A549 (cell line): ENCODE measurements at regions not wholly inside any gene's neighbourhood (a gene's known extent, or its start where the extent isn't known, plus 50 kb on each side); places are given as distances from the start of the nearest gene placed in this dataset.

ENCODE experiments used
- ATAC-seq, 2 experiments: fragments of 200-7000 bp in 1 of 2; fragments of >200 bp in 1 of 2; cut with Nextera tagmentation in 1 of 2; cut with Tn5 transposase in 1 of 2; 3 replicates each; pipeline versions ENCODE4 v1.8.0 to v1.9.1; 2018 to 2020; ENCODE audit warnings: mild to moderate bottlenecking in 1 of 2, moderate library complexity in 1 of 2
- CTCF ChIA-PET: fragments of 300-600 bp; sonication (Branson Sonifier 250); formaldehyde crosslinking; extraction: SDS; loops from one replicate; lab custom pipeline; 2021; ENCODE audit warnings: antibody characterized with exemption, inconsistent platforms; lab: Yijun Ruan, JAX
- POLR2A ChIA-PET: fragments of 350-600 bp; formaldehyde crosslinking; extraction: SDS; loops from one replicate; lab custom pipeline; 2021; ENCODE audit warnings: antibody characterized with exemption, inconsistent platforms; lab: Yijun Ruan, JAX
- DNase-seq, 2 experiments: peaks; one replicate each; pipeline versions ENCODE4 v3.0.0 to v3.0.0-alpha.2; 2011 to 2016; ENCODE audit warnings: low read depth in 1 of 2, low spot score in 1 of 2
- FAIRE-seq: peaks from 2 replicates; lab custom pipeline; 2011; peaks lifted over from hg19 to GRCh38; lab: Jason Lieb, UNC
- H3K27ac ChIP-seq, 2 experiments: fragments of >200 bp; sonication (Bioruptor Twin); formaldehyde crosslinking; 3 replicates each; pipeline ENCODE4 v1.5.1; 2016 to 2017
- H3K4me1 ChIP-seq: fragments of >200 bp; sonication (Bioruptor Twin); formaldehyde crosslinking; 3 replicates; pipeline ENCODE4 v1.6.1; 2016
- H3K4me2 ChIP-seq: fragments of >200 bp; sonication (Bioruptor Twin); formaldehyde crosslinking; 3 replicates; pipeline ENCODE4 v1.6.1; 2016
- H3K4me3 ChIP-seq: fragments of >200 bp; sonication (Bioruptor Twin); formaldehyde crosslinking; 3 replicates; pipeline ENCODE4 v1.5.1; 2016
- H3K9me3 ChIP-seq: fragments of >200 bp; sonication (Bioruptor Twin); formaldehyde crosslinking; 3 replicates; pipeline ENCODE4 v1.6.1; 2016
- CBX8 ChIP-seq: fragments of 200-600 bp; sonication (generic); IDR thresholded peaks from 2 replicates; pipeline ENCODE4 v1.6.1; 2016
- CEBPB ChIP-seq, 2 experiments: fragments of >200 bp in 1 of 2; sonication (Bioruptor Twin) in 1 of 2; formaldehyde crosslinking in 1 of 2; IDR thresholded peaks; 2 replicates each; pipeline ENCODE4 v1.6.1; 2012 to 2016
- EHF ChIP-seq: fragments of 250-450 bp; sonication (Bioruptor Pico); IDR thresholded peaks from 2 replicates; pipeline ENCODE4 v1.5.0; 2020; ENCODE audit warnings: mild to moderate bottlenecking
- FOSB ChIP-seq: fragments of 250-450 bp; sonication (Bioruptor Pico); IDR thresholded peaks from 2 replicates; pipeline ENCODE4 v1.5.0; 2020; ENCODE audit warnings: mild to moderate bottlenecking, moderate library complexity
- FOSL2 ChIP-seq, 2 experiments: fragments of 450-650 bp in 1 of 2; fragments of >200 bp in 1 of 2; sonication (Bioruptor Twin) in 1 of 2; formaldehyde crosslinking; IDR thresholded peaks; 2 replicates each; pipeline versions ENCODE4 v1.5.0 to v1.6.1; 2016 to 2020; ENCODE audit warnings: mild to moderate bottlenecking in 1 of 2, moderate library complexity in 1 of 2
- HOXB13 ChIP-seq: fragments of 250-450 bp; sonication (Bioruptor Pico); IDR thresholded peaks from 2 replicates; pipeline ENCODE4 v1.5.0; 2020; ENCODE audit warnings: low read depth, mild to moderate bottlenecking, moderate library complexity
- HOXB5 ChIP-seq: fragments of 250-450 bp; sonication (Bioruptor Pico); IDR thresholded peaks from 2 replicates; pipeline ENCODE4 v1.5.0; 2020; ENCODE audit warnings: mild to moderate bottlenecking, moderate library complexity
- JUN ChIP-seq, 2 experiments: fragments of >200 bp; sonication (Bioruptor Twin); formaldehyde crosslinking; IDR thresholded peaks; 2 replicates in 1 of 2; 3 replicates in 1 of 2; pipeline ENCODE4 v1.6.1; 2016 to 2017
- KDM5A ChIP-seq: fragments of 200-600 bp; sonication (generic); IDR thresholded peaks from 2 replicates; pipeline ENCODE4 v1.6.1; 2016; ENCODE audit warnings: antibody characterized with exemption, mild to moderate bottlenecking
- MYC ChIP-seq: IDR thresholded peaks from 2 replicates; pipeline ENCODE4 v1.6.1; 2012; ENCODE audit warnings: mild to moderate bottlenecking, inconsistent platforms, low read length, improper control_type of control experiment, borderline replicate concordance
- NFE2L2 ChIP-seq: fragments of 150-350 bp; conservative IDR thresholded peaks from 2 replicates; pipeline ENCODE4 v1.6.1; 2014; ENCODE audit warnings: low read length
- NR3C1 ChIP-seq: fragments of >200 bp; sonication (Bioruptor Twin); formaldehyde crosslinking; IDR thresholded peaks from 3 replicates; pipeline ENCODE4 v1.6.1; 2017
- PHF8 ChIP-seq: fragments of 200-600 bp; sonication (generic); IDR thresholded peaks from 2 replicates; pipeline ENCODE4 v1.6.1; 2016; ENCODE audit warnings: low read depth, mild to moderate bottlenecking, antibody characterized with exemption, moderate library complexity, borderline replicate concordance
- POLR2A ChIP-seq: IDR thresholded peaks from 2 replicates; pipeline ENCODE4 v1.6.1; 2012; ENCODE audit warnings: mild to moderate bottlenecking, low read length
- RFX5 ChIP-seq: fragments of 450-650 bp; IDR thresholded peaks from 2 replicates; pipeline ENCODE4 v1.7.1; 2014; ENCODE audit warnings: antibody characterized with exemption, mild to moderate bottlenecking, moderate library complexity
- SREBF2 ChIP-seq: fragments of 450-650 bp; IDR thresholded peaks from 2 replicates; pipeline ENCODE4 v1.6.1; 2014; ENCODE audit warnings: mild to moderate bottlenecking, moderate library complexity
- TFCP2L1 ChIP-seq: fragments of 250-450 bp; sonication (Bioruptor Pico); IDR thresholded peaks from 2 replicates; pipeline ENCODE4 v1.5.0; 2021; ENCODE audit warnings: mild to moderate bottlenecking
- ZC3H11A ChIP-seq: fragments of 450-650 bp; IDR thresholded peaks from 2 replicates; pipeline ENCODE4 v1.6.1; 2014; ENCODE audit warnings: antibody characterized with exemption, mild to moderate bottlenecking
- ZNF302 ChIP-seq: fragments of 250-450 bp; sonication (Bioruptor Pico); IDR thresholded peaks from 2 replicates; pipeline ENCODE4 v1.9.0; 2021; ENCODE audit warnings: inconsistent platforms, mild to moderate bottlenecking, moderate library complexity
- whole genome bisulfite sequencing: methylation state at CpG from one replicate; pipeline ENCODE4 v1.1.6; 2017; ENCODE audit errors: missing lambda C conversion rate; 5-methylcytosine and 5-hydroxymethylcytosine counted together
- TF ChIP-seq, protein P1 (sequence below): fragments of 150-350 bp; IDR thresholded peaks from 2 replicates; pipeline ENCODE4 v1.6.1; 2014; ENCODE audit warnings: low read depth, mild to moderate bottlenecking, low read length
- TF ChIP-seq, protein P2 (sequence below): IDR thresholded peaks from 2 replicates; pipeline ENCODE4 v1.6.1; 2012
- TF ChIP-seq, protein P3 (sequence below): fragments of >200 bp; sonication (Bioruptor Twin); formaldehyde crosslinking; IDR thresholded peaks from 3 replicates; pipeline ENCODE4 v1.6.1; 2016

- ChIA-PET CTCF (no interaction called here), POLR2A (no interaction called here)
- Histone ChIP-seq H3K4me1 (no peaks in the 10 kb centered on the region), H3K4me3 (no peak overlapping the region), H3K27ac (no peak overlapping the region), H3K9me3 (no peaks in the 10 kb centered on the region), H3K4me2 (no peak overlapping the region)
- ATAC-seq, result no peak
- 52% methylated on average over 25 of the region's 28 CpGs for WGBS
- no peak for FAIRE-seq
- TF ChIP-seq, protein P1, sequence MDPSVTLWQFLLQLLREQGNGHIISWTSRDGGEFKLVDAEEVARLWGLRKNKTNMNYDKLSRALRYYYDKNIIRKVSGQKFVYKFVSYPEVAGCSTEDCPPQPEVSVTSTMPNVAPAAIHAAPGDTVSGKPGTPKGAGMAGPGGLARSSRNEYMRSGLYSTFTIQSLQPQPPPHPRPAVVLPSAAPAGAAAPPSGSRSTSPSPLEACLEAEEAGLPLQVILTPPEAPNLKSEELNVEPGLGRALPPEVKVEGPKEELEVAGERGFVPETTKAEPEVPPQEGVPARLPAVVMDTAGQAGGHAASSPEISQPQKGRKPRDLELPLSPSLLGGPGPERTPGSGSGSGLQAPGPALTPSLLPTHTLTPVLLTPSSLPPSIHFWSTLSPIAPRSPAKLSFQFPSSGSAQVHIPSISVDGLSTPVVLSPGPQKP, result no peak
- TF ChIP-seq FOSB (no peak), TFCP2L1 (CRISPR knock-in tag) (no peak), JUN (IDR thresholded peaks at IDR 0.05) (no peak), ZC3H11A (no peak), PHF8 (no peak), ZNF302 (CRISPR knock-in tag) (no peak), HOXB5 (CRISPR knock-in tag) (no peak), MYC (no peak), RFX5 (no peak)
- TF ChIP-seq, protein P2, sequence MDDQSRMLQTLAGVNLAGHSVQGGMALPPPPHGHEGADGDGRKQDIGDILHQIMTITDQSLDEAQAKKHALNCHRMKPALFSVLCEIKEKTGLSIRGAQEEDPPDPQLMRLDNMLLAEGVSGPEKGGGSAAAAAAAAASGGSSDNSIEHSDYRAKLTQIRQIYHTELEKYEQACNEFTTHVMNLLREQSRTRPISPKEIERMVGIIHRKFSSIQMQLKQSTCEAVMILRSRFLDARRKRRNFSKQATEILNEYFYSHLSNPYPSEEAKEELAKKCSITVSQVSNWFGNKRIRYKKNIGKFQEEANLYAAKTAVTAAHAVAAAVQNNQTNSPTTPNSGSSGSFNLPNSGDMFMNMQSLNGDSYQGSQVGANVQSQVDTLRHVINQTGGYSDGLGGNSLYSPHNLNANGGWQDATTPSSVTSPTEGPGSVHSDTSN, result no peak
- DNase-seq, result no peak
These were observed 303.5 kb downstream of the TEX29 start for GRCh38 chr13:111623743-111624505.

DNA sequence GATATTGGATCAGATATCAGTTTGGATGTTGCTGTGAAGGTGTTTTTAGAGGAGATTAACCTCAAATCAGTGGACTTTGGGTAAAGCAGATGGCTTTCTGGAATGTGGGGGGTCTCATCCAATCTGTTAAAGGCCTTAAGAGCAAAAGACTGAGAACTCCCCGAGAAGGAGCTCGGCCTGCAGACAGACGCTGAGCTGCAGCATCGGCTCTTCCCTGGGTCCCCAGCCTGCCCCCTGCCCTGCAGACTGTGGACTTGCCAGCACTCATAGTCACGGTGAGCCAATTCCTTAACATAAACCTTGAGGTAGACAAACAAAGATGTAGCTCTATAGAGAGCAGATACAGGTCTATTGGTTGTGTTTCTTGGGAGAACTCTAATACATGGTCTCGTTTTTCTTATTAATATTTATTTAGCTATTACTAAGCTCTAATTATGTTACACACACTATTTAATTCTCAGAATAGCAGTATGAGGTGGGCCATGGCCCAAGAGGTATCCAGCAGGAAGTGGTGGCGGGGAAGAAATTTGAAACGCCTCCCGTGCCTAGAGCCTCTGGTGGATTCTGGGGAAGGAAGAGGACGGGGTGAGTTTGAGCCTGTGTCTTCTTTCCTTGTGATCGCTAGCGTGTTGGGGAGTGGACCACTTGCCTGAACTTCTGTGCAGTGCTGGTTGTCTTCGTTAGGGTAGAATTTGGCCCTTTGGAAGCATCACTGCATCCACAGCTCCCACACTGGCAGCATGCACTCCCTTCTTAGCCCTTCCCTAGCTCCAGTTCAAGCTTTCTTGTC lies 305.3 kb downstream of the TEX29 start:
- TF ChIP-seq NR3C1 (no peak), EHF (CRISPR knock-in tag) (no peak), SREBF2 (no peak), KDM5A (no peak), CEBPB (IDR thresholded peaks at IDR 0.05) (no peak), HOXB13 (CRISPR knock-in tag) (no peak), ZNF302 (CRISPR knock-in tag) (no peak), NFE2L2 (no peak), CBX8 (no peak), FOSL2 (IDR thresholded peaks at IDR 0.05) (no peak), FOSL2 (CRISPR knock-in tag; IDR thresholded peaks at IDR 0.05) (no peak), RFX5 (no peak), FOSB (no peak), POLR2A (no peak)
- TF ChIP-seq, protein P3, sequence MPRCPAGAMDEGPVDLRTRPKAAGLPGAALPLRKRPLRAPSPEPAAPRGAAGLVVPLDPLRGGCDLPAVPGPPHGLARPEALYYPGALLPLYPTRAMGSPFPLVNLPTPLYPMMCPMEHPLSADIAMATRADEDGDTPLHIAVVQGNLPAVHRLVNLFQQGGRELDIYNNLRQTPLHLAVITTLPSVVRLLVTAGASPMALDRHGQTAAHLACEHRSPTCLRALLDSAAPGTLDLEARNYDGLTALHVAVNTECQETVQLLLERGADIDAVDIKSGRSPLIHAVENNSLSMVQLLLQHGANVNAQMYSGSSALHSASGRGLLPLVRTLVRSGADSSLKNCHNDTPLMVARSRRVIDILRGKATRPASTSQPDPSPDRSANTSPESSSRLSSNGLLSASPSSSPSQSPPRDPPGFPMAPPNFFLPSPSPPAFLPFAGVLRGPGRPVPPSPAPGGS, result no peak
- FAIRE-seq, result no peak
- Histone ChIP-seq H3K4me2 (no peak overlapping the region), H3K27ac (no peak overlapping the region), H3K4me3 (no peak overlapping the region), H3K9me3 (no peaks in the 10 kb centered on the region), H3K4me1 (no peaks in the 10 kb centered on the region)
- ChIA-PET POLR2A (no interaction called here), CTCF (no interaction called here)
- 14% methylated on average over 12 of the region's 13 CpGs for WGBS
- no peak for DNase-seq
- no peak for ATAC-seq
